ENCODE measurements at regions not wholly inside any gene's neighbourhood (a gene's known extent, or its start where the extent isn't known, plus 50 kb on each side); places are given as distances from the start of the nearest gene placed in this dataset.

DNA sequence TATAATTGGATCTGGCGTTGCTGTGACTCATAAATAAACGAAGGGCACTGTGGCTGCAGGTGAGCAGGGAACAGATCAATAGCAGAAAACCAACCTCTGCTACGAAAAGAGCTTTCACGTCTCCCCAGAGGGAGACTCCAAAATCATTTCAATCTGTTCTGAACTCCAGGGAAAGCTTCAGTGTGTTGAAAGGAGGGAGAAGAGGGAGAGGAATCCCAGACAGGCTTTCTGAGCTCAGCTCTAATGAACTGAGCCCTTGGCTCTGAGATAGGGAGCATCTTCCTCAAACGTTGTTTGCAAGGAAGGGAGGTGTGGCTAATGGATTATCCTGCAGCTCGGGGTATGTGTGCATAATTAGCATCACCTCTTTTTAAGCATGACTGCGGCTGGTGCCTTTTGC, 288.0 kb upstream of the IRX4 start:
- DNase-seq (ENCODE audit: low spot score) = no peak

DNA sequence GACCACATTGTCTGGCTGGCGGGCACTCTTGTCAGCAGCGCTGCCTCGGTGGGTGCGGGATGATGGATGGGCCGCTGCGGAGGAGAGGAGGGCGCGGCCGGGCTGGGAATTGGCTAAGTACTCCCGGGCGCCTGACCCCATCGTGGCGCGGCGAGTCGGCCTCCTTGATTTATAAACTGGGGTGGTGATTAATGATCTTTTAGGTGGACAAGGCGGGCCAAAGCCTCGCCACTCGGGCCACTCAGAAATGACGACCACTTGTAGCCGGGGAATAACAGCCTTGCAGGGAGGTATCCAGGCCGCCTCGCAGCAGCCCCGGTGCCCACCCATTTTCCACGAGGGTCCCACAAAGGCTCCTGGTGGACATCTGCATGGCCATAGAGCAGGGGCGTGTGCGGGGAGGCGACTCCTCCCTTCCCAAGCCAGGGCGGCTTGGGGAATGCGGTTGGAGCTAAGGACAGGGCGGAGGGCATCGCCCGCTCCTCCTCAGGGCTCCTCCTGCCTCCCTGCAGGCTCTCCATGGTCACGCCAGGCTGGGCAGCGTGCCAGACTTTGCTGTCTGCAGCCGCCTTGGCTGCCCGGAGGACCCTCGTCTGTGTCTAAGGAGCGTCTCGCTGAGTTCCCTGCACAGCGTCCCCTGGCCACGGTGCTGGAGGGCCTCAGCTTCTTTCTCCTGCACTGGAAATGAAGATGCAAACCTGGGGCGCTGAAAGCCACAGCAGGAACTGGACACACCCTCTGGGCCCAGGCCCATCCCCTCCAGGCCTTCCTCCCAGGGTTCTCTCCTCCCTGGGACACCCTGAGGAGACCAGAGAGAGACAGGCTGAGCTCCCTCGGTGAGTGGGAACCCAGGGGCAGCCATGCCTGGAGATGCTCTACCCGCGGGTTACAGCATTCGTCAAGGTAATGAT, 287.4 kb upstream of the IRX4 start:
- no peak for DNase-seq (ENCODE audit: low spot score)

DNA sequence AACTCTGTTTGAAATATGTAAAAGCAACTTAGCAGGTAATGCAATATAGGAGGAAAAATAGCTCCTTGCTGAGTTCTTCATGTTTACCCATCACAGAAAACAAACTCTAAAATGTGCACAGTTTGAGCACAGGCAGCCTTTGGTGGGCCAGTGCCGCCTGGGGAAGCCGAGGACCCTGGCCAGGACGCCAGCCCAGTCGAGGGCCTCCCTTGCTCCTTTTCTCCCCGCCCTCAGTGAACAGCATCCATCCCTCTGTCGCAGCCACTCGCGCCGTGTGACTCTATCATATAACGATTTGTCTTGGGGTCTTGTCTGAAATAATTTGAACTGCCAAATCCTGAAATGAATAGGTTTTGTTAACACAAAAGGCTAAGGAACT, 286.7 kb upstream of the IRX4 start:
- DNase-seq (ENCODE audit: low spot score) = no peak

DNA sequence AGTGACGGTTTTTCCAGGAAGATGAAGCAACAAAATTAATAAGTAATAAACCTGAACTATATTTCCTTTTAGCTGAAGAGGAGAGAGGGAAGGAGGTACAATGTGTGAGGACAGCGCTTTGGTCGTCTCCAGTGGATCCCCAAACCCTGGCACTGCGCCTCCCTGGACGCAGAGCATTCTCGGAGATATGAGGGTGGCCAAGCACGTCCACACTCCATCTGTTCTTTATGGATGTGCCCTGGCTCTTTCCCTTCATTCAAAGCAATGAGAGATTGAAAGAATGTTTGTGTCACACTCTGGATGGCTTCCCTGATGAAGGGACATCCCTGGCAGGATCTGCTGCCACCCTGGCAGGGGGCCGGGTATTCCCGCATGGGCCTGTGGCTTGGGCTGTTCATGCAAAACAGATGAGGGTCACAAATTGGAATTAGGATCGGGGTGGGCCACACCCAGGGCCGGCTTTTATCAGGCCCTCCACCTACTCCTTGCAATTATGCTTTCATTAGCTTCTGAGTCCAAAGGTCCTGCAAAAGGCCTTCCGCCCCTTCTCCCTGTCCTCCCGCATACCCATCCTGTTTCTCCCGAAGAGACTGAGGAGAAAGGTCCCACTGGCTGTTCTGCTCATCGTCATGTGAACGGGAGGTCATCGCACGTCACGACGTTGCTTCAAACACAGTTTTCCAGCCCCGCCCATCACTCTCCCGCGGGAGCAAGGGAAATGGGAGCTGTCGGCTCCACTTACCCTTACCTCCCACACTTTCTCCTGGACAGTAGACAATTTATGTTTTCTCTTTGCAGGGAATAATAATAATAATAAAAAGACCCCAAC, 286.1 kb upstream of the IRX4 start:
- DNase-seq (ENCODE audit: low spot score) = no peak

DNA sequence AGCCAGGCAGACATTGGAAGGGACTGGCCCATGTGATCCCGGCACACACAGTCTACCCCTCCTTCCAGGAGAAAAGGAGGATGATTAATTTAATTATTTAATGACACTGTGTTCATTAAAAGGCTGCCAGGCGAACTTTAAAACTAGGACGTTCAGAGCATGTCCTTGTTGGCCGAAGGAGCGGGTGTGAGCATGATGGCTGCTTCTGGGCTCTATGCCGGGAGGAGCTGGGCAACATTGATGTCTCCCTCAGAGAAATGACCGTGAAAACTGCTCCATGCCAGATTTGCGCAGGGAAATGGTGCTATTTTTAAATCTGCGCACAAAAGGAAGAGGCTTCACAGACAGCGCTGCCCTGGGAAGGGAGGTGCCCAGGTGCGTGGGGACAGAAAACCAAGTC, 284.9 kb upstream of the IRX4 start:
- DNase-seq (ENCODE audit: low spot score) = no peak

DNA sequence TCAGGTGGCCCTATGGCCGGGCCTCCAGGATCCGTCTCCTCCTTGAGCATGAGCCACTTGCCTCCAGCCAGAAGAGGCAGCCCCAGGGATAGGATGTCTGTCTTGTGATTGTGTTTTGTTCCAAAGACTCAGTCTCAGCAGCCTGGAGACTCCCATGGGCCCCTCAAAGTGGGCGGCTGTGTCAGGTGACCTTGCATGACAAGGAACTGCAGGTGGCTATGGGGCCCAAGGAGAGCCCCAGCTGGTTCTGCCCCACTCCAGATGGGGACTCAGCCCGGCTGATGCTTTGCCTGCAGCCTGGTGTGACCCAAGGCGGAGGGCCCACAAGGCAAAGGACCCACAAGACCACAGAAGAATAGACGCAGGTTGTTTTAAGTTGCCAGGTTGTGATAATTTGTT, 284.3 kb upstream of the IRX4 start:
- DNase-seq (ENCODE audit: low spot score) = no peak

DNA sequence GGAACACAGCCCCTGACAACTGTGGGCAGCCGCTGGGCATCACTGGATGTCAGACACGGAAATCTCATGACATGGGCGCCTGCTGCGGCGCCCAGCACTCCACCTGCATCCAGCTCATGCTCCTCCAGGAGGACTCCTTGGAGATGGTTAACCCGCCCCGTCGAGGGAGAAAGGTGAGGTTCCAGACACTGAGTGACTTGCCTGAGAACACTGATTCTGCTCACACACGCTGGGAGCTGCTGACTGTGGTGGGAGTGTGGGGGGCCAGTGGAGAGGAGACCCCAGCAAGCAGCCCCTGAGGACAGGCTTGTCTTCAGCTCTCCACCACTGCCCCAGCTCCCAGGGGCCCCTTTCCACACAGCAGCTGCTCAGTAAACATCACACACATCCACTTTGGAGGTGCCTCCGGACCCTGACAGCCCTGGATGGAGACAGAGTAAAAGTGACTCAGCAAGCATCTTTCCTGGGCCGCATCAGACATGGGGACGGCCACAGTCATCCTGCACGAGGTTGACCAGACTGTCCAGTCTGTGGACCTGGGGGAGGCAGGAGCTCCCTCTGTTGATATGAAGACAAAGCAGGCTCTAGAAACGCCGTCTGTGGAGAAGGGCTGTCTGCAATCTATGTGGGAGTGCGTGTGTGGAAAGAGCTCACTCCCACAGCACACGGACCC, 283.7 kb upstream of the IRX4 start:
- DNase-seq (ENCODE audit: low spot score) = no peak

DNA sequence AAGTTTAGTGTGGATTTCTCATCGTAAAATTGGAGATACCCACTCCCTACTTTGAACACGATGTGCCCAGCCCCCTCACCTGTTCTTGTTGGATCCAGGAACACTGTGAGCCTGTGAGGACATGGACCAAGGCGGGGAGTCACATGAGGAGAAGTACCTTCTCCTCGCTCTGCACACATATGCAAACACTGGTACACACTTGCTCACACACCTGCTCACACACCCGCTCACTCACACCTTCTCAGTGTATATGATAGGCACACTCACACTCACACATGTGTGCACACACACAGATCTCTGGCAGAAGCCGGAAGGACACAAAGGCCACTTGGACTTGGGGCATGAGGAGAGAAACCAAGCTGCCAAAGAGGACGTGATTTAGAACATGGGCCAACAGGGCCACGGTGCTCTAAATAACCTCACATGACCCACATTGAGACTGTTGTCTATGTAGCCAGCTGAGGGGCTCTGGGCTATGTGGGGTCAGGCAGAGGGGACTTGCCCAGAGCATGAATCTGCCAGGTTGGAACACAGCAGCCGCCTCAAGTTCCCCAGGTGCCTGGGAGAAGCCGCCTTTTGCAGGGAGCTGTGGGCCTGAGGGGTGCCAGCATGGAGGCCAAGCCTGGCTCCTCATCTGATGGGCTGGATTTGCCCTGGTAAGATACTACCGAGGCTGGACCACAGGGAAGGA, 283.0 kb upstream of the IRX4 start:
- DNase-seq (ENCODE audit: low spot score) = no peak

DNA sequence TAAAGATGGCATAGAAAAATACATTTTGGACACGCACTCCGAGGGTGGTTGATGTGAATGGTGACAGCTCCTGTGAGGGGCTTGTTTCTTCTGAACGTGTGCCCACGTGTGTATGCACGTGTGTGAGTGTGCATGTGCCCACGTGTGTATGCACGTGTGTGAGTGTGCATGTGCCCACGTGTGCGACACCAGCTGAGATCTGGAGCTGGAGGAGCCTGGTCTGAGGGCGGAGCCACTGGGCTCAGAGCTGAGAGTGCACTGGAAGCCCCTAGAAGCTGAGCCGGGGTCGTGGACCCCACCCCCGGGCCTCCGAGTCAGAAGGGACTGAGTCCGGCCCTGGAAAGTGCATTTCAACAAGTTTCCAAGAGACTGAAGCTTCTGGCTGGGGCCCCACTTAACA, 282.5 kb upstream of the IRX4 start:
- no peak for DNase-seq (ENCODE audit: low spot score)

DNA sequence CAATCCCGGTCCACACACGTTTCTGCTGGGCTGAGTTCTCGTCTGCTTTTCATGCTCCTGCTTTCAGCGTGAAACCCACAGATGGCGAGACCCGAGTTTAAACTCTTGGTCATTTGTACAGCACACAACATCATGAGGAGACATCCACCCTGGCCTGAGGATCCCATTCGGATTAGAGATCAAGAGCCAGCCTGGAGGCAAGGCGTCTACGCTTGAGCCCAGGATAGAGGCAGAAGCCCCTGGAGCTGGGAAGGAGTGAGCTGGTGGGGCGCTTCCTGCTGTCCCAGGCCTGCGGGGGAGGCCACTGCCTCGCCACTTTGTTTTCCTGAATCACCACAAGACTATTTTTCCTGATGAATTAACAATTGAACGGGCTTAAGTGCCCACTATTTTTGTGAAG, 281.9 kb upstream of the IRX4 start:
- DNase-seq (ENCODE audit: low spot score) = no peak

DNA sequence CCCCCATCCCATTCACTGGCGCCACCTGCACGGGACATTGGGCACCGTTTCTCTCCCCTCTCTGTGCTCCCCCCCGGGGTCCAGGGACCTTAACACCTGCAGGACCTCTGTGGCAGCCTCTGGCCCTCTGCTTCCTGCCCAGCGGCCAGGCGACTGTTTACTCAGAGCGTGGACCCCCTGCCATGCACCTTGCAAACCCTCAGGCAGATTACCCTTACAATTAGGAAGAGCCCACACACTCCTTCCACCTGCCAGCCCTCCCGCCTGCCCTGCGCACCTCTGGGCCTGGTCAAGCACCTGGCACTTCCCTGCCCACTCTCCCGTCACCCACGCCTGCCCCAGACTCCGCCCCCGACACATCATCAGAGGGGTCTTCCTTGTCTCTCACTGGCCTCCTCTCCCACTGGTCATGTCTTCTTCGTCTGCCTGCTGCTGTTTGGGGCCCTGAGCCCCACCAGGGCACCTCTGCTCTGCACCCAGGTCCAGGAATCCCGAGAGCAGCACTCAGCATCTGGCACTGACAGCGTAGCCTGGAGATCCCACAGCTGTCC, 281.3 kb upstream of the IRX4 start:
- DNase-seq (ENCODE audit: low spot score) = no peak

DNA sequence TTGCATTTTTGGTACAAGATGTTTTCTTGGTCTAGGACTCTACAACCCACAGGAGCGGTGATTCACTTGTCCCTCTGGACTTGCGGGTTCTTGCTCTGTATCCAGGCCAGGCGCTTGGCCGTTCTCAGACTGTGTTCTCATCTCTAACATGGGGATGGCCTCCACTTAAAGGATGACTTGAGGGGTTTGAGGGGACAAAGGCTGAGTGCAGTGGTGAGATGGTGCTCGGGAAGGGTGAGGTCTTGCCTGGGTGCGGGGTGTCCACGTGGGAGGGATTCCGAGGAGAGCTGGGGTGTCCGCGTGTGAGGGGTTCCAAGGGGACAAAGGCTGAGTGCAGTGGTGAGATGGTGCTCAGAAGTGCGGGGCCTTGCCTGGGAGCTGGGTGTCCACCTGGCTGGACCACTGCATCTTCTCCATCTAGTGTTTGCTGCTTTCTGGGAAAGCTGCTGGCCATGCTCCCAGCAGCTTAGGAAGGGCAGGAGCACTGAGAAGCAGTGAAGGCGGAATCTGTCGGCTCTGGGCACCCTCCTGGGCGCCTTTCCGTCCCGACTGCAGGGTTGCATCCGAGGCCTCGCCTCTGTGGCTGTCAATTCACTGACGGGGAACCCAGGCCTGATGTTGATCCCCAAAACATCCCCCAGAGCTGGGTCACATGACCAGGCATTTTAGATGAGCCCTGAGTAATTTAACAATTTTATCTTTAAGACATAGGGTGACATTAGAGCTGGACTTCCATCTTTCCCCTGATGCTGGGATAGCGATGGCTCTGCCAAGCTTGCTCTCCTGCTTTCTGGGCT, 280.5 kb upstream of the IRX4 start:
- DNase-seq (ENCODE audit: low spot score) = no peak

DNA sequence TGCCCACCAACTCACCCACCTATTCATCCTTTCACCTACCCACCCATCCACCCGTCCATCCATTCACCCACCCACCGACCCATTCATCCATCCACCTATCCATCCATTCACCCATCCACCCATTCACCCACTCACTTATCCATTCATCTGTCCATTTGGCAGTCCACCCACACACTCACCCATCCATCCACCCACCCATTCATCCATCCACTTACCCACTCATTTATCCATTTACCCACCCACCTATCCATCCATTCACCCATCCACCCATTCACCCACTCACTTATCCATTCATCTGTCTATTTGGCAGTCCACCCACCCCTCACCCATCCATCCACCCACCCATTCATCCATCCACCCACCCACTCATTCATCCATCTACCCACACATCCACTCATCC, 278.1 kb upstream of the IRX4 start:
- DNase-seq (ENCODE audit: low spot score) = no peak

DNA sequence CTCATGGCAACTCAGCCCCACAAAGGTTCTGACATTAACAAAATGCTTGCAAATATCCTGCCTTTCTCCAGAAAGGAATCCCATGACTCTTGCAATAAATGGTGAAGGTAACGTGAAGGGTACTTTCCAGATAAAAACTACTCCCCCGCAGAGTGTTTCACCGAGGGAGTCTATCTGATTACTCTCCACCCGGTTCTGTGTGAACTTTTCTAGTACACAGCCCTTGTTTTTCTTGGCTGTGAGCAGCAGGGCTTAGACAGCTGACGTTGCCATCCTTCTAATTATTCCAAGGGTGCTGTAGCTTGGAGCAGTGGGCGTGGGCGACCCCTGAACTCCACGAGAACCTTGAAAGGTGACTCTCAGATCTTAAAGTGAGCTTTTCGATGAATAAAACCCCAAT, 276.0 kb upstream of the IRX4 start:
- no peak for DNase-seq (ENCODE audit: low spot score)

DNA sequence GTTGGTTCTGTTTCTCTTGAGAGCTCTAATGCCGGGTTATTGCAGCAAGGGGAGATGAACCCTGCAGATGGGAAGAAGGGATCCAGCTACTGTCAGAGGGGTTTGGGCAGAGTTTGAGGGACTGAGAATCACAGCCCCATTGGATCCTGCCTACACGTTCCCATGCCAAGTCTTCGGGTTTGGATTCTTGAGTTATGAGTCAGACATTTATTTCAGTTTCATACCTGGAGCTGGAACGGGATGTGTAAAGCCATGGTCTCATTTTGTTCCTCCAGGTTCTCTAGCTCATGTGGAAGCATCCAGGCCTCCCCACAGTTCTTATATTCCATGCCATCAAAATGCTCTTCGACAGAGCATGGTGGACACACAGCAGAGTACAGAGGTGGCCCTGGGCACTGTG, 275.4 kb upstream of the IRX4 start:
- no peak for DNase-seq (ENCODE audit: low spot score)

DNA sequence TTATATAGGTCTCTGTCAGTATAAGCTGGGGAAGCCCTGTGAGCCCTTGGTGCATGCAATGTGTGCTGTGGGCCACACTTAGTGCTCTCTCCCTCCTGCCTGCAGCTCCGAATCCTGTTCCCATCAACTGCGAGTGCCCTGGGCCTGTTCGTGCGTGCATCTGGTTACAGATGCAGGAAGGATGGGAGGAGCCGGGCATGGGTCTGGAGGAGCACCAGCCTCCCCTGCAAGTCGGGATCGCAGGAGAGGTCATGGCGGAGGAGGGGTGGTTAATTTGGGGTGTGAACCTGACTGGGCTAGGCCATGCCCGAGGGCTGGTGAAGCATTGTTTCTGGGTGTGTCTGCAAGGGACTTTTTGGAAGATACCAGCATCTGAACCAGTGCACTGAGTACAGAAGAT, 274.6 kb upstream of the IRX4 start:
- DNase-seq (ENCODE audit: low spot score) = no peak

DNA sequence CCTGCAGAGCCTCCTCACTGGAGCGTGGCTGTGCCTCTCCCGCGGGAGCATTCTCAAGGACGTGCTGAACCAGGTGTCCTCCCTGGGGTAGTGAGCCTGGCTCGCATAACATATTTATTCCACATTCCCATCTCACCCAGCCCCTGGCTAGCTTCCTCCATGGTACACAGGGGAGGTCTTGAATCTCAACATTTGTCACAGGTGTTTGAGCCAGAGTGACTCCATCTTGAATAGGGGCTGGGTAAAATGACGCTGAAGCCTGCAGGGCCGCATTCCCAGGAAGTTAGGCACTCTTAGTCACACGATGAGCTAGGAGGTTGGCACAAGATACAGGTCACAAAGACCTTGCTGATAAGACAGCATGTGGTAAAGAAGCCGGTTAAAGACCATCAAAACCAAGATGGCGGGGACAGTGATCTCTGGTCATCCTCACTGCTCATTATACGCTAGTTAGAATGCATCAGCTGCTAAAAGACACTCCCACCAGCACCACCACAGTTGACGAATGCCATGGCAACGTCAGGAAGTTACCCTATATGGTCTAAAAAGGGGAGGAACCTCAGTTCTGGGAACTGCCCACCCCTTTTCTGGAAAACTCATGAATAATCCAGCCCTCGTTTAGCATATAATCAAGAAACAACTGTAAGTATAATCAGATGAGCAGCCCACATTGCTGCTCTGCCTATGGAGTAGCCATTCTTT, 273.8 kb upstream of the IRX4 start:
- no peak for DNase-seq (ENCODE audit: low spot score)

DNA sequence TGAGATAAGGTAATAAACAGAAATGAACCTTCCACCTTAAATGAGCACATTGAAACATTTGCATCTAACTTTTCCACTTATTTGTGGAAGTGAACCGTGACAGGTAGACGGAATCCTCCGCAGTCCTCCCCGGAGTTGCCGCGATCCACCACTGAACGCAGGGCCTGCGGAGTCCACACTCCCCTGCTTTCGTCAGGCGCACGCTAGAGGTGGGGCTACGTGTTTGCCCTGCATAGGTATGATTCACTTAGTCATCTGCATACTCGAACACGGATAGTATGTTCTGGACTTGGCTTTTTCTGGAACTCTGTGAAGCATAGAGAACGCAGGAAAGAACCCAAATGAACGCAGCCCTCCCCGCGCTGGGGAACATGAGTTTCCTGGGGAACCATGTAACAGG, 272.8 kb upstream of the IRX4 start:
- DNase-seq (ENCODE audit: low spot score) = no peak

DNA sequence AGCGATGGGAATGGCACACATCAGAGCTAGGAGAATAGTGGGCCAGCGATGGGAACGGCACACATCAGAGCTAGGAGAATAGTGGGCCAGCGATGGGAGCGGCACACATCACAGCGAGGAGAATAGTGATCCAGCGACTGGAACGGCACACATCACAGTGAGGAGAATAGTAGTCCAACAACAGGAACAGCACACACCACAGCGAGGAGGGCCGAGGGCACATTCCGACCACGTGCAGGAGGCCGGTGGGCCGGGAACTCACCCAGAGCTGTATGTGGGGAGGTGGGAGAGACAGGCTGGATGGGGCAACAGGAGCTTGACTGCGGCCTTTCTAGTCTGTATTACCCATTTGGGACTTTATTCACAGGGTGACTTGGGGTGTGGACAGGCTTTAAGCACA, 271.1 kb upstream of the IRX4 start:
- DNase-seq (ENCODE audit: low spot score) = no peak

DNA sequence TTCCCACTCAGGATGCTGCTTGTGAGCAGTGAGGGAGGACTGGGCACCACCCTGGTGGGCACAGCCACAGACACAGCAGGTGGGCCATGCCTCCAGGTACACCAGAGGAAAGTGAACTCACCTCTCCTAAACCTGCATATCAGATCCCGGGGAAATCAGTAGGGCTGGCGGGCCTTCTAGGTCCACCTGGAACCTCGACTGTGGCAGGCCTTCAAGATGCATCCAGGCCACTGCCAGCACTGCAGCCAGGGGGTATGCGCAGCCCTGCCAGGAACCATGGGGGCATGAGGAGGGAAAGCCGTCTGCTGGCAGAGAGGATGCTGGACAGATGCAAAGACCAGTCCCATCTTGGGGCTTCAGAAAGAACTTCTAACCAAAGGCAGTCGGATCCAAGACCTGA, 270.6 kb upstream of the IRX4 start:
- DNase-seq (ENCODE audit: low spot score) = no peak

Measured in H4 (cell line).